Bronchial epithelial cell (primary cell): ENCODE measurements at regions not wholly inside any gene's neighbourhood (a gene's known extent, or its start where the extent isn't known, plus 50 kb on each side); places are given as distances from the start of the nearest gene placed in this dataset.

ENCODE experiments used
- DNase-seq: peaks from one replicate; pipeline ENCODE4 v3.0.0-alpha.2; 2010; ENCODE audit warnings: low read depth
- FAIRE-seq: peaks from 2 replicates; lab custom pipeline; 2011; peaks lifted over from hg19 to GRCh38; lab: Jason Lieb, UNC
- H3K27me3 ChIP-seq: 2 replicates; pipeline ENCODE4 v1.5.1; 2011; ENCODE audit warnings: low read length; ENCODE audit not compliant: control insufficient read depth, insufficient read depth
- H3K36me3 ChIP-seq: 2 replicates; pipeline ENCODE4 v1.5.1; 2011; ENCODE audit warnings: low read length; ENCODE audit not compliant: control insufficient read depth, insufficient read depth
- H3K4me3 ChIP-seq: 2 replicates; pipeline ENCODE4 v1.5.1; 2011; ENCODE audit warnings: mild to moderate bottlenecking, low read depth, low read length, control low read depth
- TF ChIP-seq, protein P1 (sequence below): IDR thresholded peaks from 2 replicates; pipeline ENCODE4 v1.5.1; 2011; ENCODE audit warnings: mild to moderate bottlenecking, moderate library complexity, low read length, control low read depth, inconsistent platforms; ENCODE audit not compliant: insufficient read depth, severe bottlenecking

GRCh38 chr4:156186111-156186510 is 232.4 kb upstream of the CTSO start:
- no peak overlapping the region for H3K4me3 ChIP-seq
- FAIRE-seq (no peak), DNase-seq (no peak)
- H3K27me3 ChIP-seq, result no peaks in the 10 kb centered on the region
- TF ChIP-seq, protein P1, sequence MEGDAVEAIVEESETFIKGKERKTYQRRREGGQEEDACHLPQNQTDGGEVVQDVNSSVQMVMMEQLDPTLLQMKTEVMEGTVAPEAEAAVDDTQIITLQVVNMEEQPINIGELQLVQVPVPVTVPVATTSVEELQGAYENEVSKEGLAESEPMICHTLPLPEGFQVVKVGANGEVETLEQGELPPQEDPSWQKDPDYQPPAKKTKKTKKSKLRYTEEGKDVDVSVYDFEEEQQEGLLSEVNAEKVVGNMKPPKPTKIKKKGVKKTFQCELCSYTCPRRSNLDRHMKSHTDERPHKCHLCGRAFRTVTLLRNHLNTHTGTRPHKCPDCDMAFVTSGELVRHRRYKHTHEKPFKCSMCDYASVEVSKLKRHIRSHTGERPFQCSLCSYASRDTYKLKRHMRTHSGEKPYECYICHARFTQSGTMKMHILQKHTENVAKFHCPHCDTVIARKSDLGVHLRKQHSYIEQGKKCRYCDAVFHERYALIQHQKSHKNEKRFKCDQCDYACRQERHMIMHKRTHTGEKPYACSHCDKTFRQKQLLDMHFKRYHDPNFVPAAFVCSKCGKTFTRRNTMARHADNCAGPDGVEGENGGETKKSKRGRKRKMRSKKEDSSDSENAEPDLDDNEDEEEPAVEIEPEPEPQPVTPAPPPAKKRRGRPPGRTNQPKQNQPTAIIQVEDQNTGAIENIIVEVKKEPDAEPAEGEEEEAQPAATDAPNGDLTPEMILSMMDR, result no peak
- no peaks in the 10 kb centered on the region for H3K36me3 ChIP-seq

DNA sequence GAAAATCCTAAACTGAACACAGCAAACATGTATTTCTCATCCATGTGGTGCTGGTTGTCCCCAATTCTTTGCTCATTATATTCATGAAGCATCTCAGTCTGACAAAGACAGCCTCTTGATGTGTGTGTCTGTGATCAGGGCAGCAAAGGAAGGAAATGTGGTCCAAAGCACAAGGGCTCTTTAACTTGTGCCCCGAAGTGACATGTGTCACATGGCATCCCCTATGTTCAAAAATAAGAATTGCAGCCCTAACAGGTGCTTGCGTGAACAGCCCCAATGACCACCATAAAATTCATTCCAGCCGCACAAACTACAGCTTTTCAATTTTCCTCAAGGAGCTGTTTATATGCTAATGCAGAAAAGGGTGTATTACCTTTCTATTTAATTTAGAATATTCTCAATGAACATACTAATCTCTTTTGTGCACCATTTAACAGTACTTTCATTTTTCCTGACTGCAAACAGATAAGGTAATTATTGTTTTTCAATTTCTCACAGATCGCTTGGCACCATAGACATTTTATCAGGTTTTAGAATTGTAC is 231.9 kb upstream of the CTSO start:
- TF ChIP-seq, protein P1, result no peak
- DNase-seq (no peak), FAIRE-seq (no peak)
- Histone ChIP-seq H3K27me3 (no peaks in the 10 kb centered on the region), H3K36me3 (no peaks in the 10 kb centered on the region), H3K4me3 (no peak overlapping the region)

DNA sequence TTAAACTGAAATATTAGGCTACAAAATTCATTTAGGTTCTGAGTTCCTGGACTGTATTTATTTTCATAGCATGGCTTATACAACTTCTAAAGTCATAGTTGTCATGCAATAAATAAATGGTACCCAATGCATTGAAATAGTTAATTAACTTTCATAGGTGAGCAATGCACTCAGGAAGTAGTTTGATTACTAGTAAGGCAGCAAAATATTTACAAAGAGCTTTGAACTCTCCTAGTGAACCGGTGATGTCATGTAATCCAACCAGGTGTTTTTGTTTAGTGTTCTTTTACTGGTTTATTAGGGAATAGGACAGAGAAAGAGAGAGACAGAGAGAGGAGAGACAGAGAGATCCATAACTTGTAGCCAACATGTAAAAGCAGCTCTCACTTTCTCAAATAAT is 228.6 kb upstream of the CTSO start:
- no peaks in the 10 kb centered on the region for H3K36me3 ChIP-seq
- TF ChIP-seq, protein P1, result no peak
- FAIRE-seq (no peak), DNase-seq (peak; percentile 59)
- H3K27me3 ChIP-seq, result no peaks in the 10 kb centered on the region
- no peak overlapping the region for H3K4me3 ChIP-seq

DNA sequence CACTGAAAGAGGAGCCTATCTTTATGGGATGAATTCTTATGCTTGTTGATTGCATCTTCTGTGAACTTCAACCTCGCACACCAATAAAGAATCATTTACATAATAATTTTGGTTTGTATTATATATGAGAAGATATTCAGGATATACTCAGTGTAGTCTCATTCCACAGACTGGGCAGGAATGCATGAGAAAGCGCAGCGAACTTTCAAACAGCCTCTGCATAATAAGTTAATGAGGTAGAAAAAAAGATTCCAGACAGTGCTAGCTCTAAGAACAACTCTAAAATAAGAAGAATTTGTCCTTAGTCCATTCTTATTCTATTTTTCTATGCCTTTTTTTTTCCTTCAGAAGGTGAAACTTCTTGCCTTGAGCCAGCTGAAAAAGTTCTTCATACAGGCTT is 224.3 kb upstream of the CTSO start:
- FAIRE-seq (no peak), DNase-seq (no peak)
- Histone ChIP-seq H3K36me3 (no peaks in the 10 kb centered on the region), H3K27me3 (no peaks in the 10 kb centered on the region), H3K4me3 (no peak overlapping the region)
- TF ChIP-seq, protein P1, result no peak

GRCh38 chr4:156176896-156177295 is 223.2 kb upstream of the CTSO start:
- H3K27me3 ChIP-seq, result no peaks in the 10 kb centered on the region
- H3K36me3 ChIP-seq, result no peaks in the 10 kb centered on the region
- DNase-seq (no peak), FAIRE-seq (no peak)
- TF ChIP-seq, protein P1, result no peak
- no peak overlapping the region for H3K4me3 ChIP-seq

- FAIRE-seq (no peak), DNase-seq (no peak)
- Histone ChIP-seq H3K4me3 (no peak overlapping the region), H3K27me3 (no peaks in the 10 kb centered on the region), H3K36me3 (no peaks in the 10 kb centered on the region)
- TF ChIP-seq, protein P1, result no peak
These were observed 220.3 kb upstream of the CTSO start for GRCh38 chr4:156173937-156174336.
